AG04450 (cell line): ENCODE measurements at regions not wholly inside any gene's neighbourhood (a gene's known extent, or its start where the extent isn't known, plus 50 kb on each side); places are given as distances from the start of the nearest gene placed in this dataset.

Experiments used
- CTCF ChIA-PET: fragments of 300-600, 350-600 bp; formaldehyde crosslinking; extraction: SDS; loops from one replicate; lab custom pipeline; 2022; ENCODE audit warnings: antibody characterized with exemption, inconsistent platforms; lab: Charles Lee
- POLR2A ChIA-PET: fragments of 350-600 bp; formaldehyde crosslinking; extraction: SDS; loops from one replicate; lab custom pipeline; 2021; ENCODE audit warnings: antibody characterized with exemption, inconsistent platforms; lab: Yijun Ruan, JAX
- DNase-seq: peaks from one replicate; pipeline ENCODE4 v3.0.0-alpha.2; 2011; ENCODE audit warnings: low read depth, low spot score
- H3K27ac ChIP-seq: one replicate; pipeline ENCODE4 v1.5.1; 2012; ENCODE audit warnings: low read depth, low read length, control low read depth
- H3K27me3 ChIP-seq: one replicate; pipeline ENCODE4 v1.6.0; 2012; ENCODE audit warnings: low read length; ENCODE audit not compliant: control insufficient read depth, insufficient read depth
- H3K4me3 ChIP-seq: 2 replicates; pipeline ENCODE4 v1.5.1; 2011; ENCODE audit warnings: mild to moderate bottlenecking, low read depth, low read length, control low read depth
- H3K9me3 ChIP-seq: 2 replicates; pipeline ENCODE4 v1.5.1; 2012; ENCODE audit warnings: low read length; ENCODE audit not compliant: control insufficient read depth, insufficient read depth
- CTCF ChIP-seq: IDR thresholded peaks from 2 replicates; pipeline ENCODE4 v1.5.1; 2011; ENCODE audit warnings: low read depth, low read length, control low read depth, inconsistent platforms

DNA sequence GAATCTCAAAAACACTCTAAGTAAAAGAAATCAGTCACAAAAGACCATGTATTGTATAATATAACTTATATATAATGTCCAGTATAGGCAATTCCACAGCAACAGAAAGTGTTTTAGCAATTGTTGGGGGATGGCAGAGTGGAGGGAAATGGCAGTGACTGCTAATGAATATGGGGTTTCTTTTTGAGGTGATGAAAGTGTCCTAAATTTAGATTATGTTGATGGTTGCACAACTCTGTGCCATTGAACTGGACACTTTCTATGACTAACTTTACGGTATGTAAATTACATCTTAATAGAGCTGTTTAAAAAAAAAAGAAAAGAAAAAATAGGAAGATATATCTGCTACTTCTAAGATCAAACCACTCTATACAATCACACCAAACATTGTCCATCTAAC is 124.9 kb upstream of the ZNF462 start:
- ChIA-PET CTCF (interaction anchor here (0.6 to 1.1 kb wide), 2 partner anchors 399 to 896 kb away, joined by 3 to 5 read pairs; no protein-coding TSS in a partner anchor), POLR2A (no interaction called here)
- Histone ChIP-seq H3K4me3 (no peak overlapping the region), H3K27me3 (no peaks in the 10 kb centered on the region), H3K27ac (no peak overlapping the region), H3K9me3 (no peaks in the 10 kb centered on the region)
- no peak for DNase-seq
- no peak for TF ChIP-seq CTCF

- no peak for TF ChIP-seq CTCF
- ChIA-PET POLR2A (no interaction called here), CTCF (no interaction called here)
- H3K27me3 ChIP-seq, result no peaks in the 10 kb centered on the region
- H3K4me3 ChIP-seq, result no peak overlapping the region
- no peaks in the 10 kb centered on the region for H3K9me3 ChIP-seq
- no peak for DNase-seq
- H3K27ac ChIP-seq, result no peak overlapping the region
These were observed 117.5 kb upstream of the ZNF462 start for GRCh38 chr9:106745457-106745856.

DNA sequence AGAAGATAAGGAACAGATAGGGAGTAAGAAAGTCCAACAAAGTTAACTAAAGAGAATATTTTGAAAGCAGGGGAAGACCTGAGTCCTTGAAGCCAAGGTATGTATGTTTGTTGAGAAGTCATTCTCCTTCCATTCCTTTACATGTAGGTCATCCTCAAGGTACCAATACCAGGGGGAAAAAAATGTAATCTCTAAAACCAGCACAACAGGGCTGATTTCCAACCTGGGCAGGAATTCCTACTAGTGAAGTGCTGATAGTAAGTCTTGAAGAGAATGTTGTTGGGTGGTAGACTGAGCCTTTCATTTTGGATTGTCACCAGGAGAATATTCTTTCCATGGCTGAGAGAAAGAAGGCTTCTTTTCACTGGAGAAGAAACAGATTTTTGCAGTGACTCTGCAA is 117.1 kb upstream of the ZNF462 start:
- no peaks in the 10 kb centered on the region for H3K27me3 ChIP-seq
- no peak for DNase-seq
- no peak overlapping the region for H3K4me3 ChIP-seq
- no peak for TF ChIP-seq CTCF
- ChIA-PET CTCF (no interaction called here), POLR2A (no interaction called here)
- H3K9me3 ChIP-seq, result no peaks in the 10 kb centered on the region
- no peak overlapping the region for H3K27ac ChIP-seq

DNA sequence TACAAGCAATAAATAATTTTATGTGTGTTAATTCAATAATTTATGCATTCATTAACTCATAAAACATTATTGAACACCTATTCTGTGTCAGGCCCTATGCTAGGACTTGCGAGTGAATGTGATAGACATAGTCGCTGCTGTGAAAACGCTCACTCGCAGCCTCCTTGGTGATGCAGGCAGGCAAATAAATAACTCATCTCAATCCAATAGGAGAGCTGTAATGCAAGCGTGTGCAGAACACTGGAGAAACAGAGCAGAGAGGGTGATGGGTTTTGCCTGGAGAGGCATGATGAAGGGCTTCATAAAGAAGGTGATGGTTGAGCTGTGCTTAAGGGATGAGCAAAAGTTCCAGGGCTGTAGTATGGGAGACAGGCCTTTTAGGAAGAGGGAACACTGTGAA is 111.3 kb upstream of the ZNF462 start:
- no peak for TF ChIP-seq CTCF
- ChIA-PET POLR2A (no interaction called here), CTCF (no interaction called here)
- DNase-seq, result no peak
- Histone ChIP-seq H3K4me3 (no peak overlapping the region), H3K9me3 (no peaks in the 10 kb centered on the region), H3K27ac (no peak overlapping the region), H3K27me3 (no peaks in the 10 kb centered on the region)

- H3K4me3 ChIP-seq, result no peak overlapping the region
- ChIA-PET CTCF (no interaction called here), POLR2A (no interaction called here)
- no peaks in the 10 kb centered on the region for H3K27me3 ChIP-seq
- TF ChIP-seq CTCF, result no peak
- H3K27ac ChIP-seq, result no peak overlapping the region
- H3K9me3 ChIP-seq, result no peaks in the 10 kb centered on the region
- no peak for DNase-seq
These were observed 110.4 kb upstream of the ZNF462 start for GRCh38 chr9:106752581-106752980.
